ENCODE measurements at regions not wholly inside any gene's neighbourhood (a gene's known extent, or its start where the extent isn't known, plus 50 kb on each side); places are given as distances from the start of the nearest gene placed in this dataset.
A peak's percentile ranks its signal among the peaks of the same experiment; 100 is the strongest.

DNA sequence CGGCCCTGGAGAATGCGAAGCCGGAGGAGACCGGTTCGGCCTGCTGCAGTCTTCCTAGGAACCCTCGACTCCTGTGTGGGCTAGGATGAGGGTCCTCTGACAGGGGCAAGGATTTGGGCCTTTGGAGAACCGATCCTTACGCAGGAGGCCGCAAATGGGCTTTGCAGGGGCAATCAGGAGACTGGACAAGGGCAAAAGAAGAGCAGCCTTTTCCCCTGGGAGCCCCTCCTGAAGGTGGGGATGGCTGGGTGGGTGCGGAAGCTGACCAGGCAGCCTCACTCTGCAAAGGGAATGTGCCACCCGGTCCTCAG is 111.7 kb downstream of the NAV1 start:
- Histone ChIP-seq H3K36me3 (no peaks in the 10 kb centered on the region), H3K27me3 (replicated peaks; ENCODE audit: insufficient read depth) (no peaks in the 10 kb centered on the region), H3K27ac (peak overlapping the region; percentile 60 to 67), H3K4me1 (replicated peaks) (peaks cover 7% of the 10 kb centered on the region), H3K9me3 (no peaks in the 10 kb centered on the region), H3K4me3 (peak overlapping the region; percentile 42 to 47)
- no peak for DNase-seq (ENCODE audit: low spot score)
- TF ChIP-seq POLR2AphosphoS5 (IDR thresholded peaks at IDR 0.05) (no peak), CTCF (IDR thresholded peaks at IDR 0.05) (no peak), POLR2A (IDR thresholded peaks at IDR 0.05) (no peak)
- WGBS, result 19% methylated on average over 11 of the region's 11 CpGs
- intact Hi-C loops (cut with DNase I), result no loop called here

DNA sequence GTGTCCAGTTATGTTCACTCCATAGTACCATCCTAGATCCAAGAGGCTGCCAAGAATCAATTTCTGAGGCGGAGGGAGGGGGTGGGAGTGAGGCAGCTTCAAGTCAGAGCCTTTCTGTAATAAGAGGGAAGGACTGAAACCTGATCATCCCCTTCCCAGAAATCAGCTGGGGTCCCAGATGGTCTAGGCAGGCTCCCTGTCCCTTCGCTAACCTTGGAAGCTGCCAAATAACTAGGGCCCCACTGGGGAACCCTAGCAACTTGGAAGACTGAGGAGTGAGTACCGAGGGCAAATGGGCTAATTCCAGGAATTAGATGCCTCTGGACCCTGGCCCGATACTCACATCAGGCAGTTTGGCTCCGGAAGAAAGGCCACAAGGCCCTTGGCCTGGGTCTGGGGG is 113.3 kb downstream of the NAV1 start:
- Histone ChIP-seq H3K4me3 (no peak overlapping the region), H3K36me3 (no peaks in the 10 kb centered on the region), H3K27me3 (replicated peaks; ENCODE audit: insufficient read depth) (no peaks in the 10 kb centered on the region), H3K4me1 (replicated peaks) (peaks cover 7% of the 10 kb centered on the region), H3K9me3 (no peaks in the 10 kb centered on the region), H3K27ac (no peak overlapping the region)
- DNase-seq (ENCODE audit: low spot score), result no peak
- WGBS, result 88% methylated on average over 5 of the region's 5 CpGs
- TF ChIP-seq CTCF (IDR thresholded peaks at IDR 0.05) (no peak), POLR2AphosphoS5 (IDR thresholded peaks at IDR 0.05) (no peak), POLR2A (IDR thresholded peaks at IDR 0.05) (no peak)
- intact Hi-C loops (cut with DNase I), result no loop called here

- Histone ChIP-seq H3K27me3 (replicated peaks; ENCODE audit: insufficient read depth) (no peaks in the 10 kb centered on the region), H3K27ac (no peak overlapping the region), H3K4me3 (no peak overlapping the region), H3K36me3 (no peaks in the 10 kb centered on the region), H3K9me3 (no peaks in the 10 kb centered on the region), H3K4me1 (replicated peaks) (peaks cover 7% of the 10 kb centered on the region)
- intact Hi-C loops (cut with DNase I), result no loop called here
- no peak for DNase-seq (ENCODE audit: low spot score)
- TF ChIP-seq POLR2A (IDR thresholded peaks at IDR 0.05), result no peak
- no peak for TF ChIP-seq CTCF (IDR thresholded peaks at IDR 0.05)
- no peak for TF ChIP-seq POLR2AphosphoS5 (IDR thresholded peaks at IDR 0.05)
- WGBS, result 80% methylated on average over 3 of the region's 3 CpGs
Measured at GRCh38 chr1:201653233-201653632, 114.3 kb downstream of the NAV1 start.

DNA sequence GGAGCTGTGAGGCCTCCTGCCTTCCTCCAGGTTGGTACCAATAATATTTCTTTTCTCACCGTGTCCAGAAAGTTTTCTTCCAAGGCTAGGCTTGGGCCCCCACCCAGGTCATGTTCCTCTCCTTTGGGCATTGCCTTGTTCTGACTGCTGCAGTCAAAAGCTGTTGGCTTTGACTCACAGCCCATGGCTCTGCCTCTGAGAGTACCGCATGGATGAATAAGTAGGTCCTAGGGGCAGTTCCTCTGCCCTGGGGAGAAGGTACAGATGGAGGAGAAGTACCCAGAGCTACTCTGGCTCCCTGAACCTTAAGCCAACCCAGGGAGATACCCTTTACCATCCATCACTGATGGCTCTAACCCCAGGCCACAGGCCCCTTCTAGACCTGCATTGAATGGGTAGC is 115.0 kb downstream of the NAV1 start:
- no peak for TF ChIP-seq POLR2A (IDR thresholded peaks at IDR 0.05)
- no peak for TF ChIP-seq CTCF (IDR thresholded peaks at IDR 0.05)
- TF ChIP-seq POLR2AphosphoS5 (IDR thresholded peaks at IDR 0.05), result no peak
- H3K27me3 ChIP-seq (replicated peaks; ENCODE audit: insufficient read depth), result no peaks in the 10 kb centered on the region
- H3K27ac ChIP-seq, result no peak overlapping the region
- H3K4me3 ChIP-seq, result no peak overlapping the region
- DNase-seq (ENCODE audit: low spot score), result no peak
- H3K36me3 ChIP-seq, result no peaks in the 10 kb centered on the region
- intact Hi-C loops (cut with DNase I), result no loop called here
- 90% methylated on average over 2 of the region's 2 CpGs for WGBS
- H3K4me1 ChIP-seq (replicated peaks), result peaks cover 5% of the 10 kb centered on the region
- no peaks in the 10 kb centered on the region for H3K9me3 ChIP-seq

GRCh38 chr1:201655243-201655642 is 116.3 kb downstream of the NAV1 start:
- TF ChIP-seq POLR2AphosphoS5 (IDR thresholded peaks at IDR 0.05), result no peak
- TF ChIP-seq POLR2A (IDR thresholded peaks at IDR 0.05), result no peak
- no peak for TF ChIP-seq CTCF (IDR thresholded peaks at IDR 0.05)
- H3K4me3 ChIP-seq, result no peak overlapping the region

More at GRCh38 chr1:201655243-201655642, 116.3 kb downstream of the NAV1 start:
- H3K27me3 ChIP-seq (replicated peaks; ENCODE audit: insufficient read depth), result no peaks in the 10 kb centered on the region
- no peak for DNase-seq (ENCODE audit: low spot score)
- no peak overlapping the region for H3K27ac ChIP-seq
- peaks cover 3% of the 10 kb centered on the region for H3K4me1 ChIP-seq (replicated peaks)
- H3K9me3 ChIP-seq, result no peaks in the 10 kb centered on the region
- H3K36me3 ChIP-seq, result no peaks in the 10 kb centered on the region
- WGBS, result 67% methylated on average over 6 of the region's 6 CpGs
- intact Hi-C loops (cut with DNase I), result no loop called here
